ENCODE measurements at regions not wholly inside any gene's neighbourhood (a gene's known extent, or its start where the extent isn't known, plus 50 kb on each side); places are given as distances from the start of the nearest gene placed in this dataset.

- 4% methylated on average over 2 of the region's 2 CpGs for WGBS (ENCODE audit: low lambda C conversion rate)
- Histone ChIP-seq H3K79me2 (ENCODE audit: insufficient read depth) (no peaks in the 10 kb centered on the region), H3K4me3 (ENCODE audit: low read depth in 2 of 2, low read length in 1 of 2) (no peak overlapping the region), H3K27ac (ENCODE audit: low read depth in 2 of 2, low read length in 1 of 2) (no peak overlapping the region), H3F3A (replicated peaks; ENCODE audit: insufficient read depth) (no peaks in the 10 kb centered on the region), H2AFZ (ENCODE audit: low read depth) (no peak overlapping the region), H3K9me3 (no peaks in the 10 kb centered on the region), H3K27me3 (ENCODE audit: insufficient read depth) (no peaks in the 10 kb centered on the region), H4K20me1 (ENCODE audit: insufficient read depth) (no peaks in the 10 kb centered on the region), H3K36me3 (replicated peaks in 1 of 2; ENCODE audit: control insufficient read depth in 1 of 2, insufficient read depth in 2 of 2, low read length in 1 of 2) (no peaks in the 10 kb centered on the region), H3K9me2 (no peaks in the 10 kb centered on the region), H3K9ac (no peak overlapping the region), H3K4me2 (no peak overlapping the region), H3K4me1 (ENCODE audit: control insufficient read depth in 1 of 2, insufficient read depth in 2 of 2, low read depth in 1 of 2, low read length in 1 of 2) (no peaks in the 10 kb centered on the region)
- no peak for TF ChIP-seq CTCF (IDR thresholded peaks at IDR 0.05)
- POLR2A ChIA-PET, result no interaction called here
- CTCF ChIA-PET, result no interaction called here
- DNase-seq, result no peak
These were observed 241.8 kb downstream of the FSCB start for GRCh38 chr14:44265246-44265645.

GRCh38 chr14:44215660-44216059 is 291.4 kb downstream of the FSCB start:
- Histone ChIP-seq H3K27me3 (ENCODE audit: insufficient read depth) (no peaks in the 10 kb centered on the region), H3K9me3 (no peaks in the 10 kb centered on the region), H3K27ac (ENCODE audit: low read depth in 2 of 2, low read length in 1 of 2) (no peak overlapping the region), H2AFZ (ENCODE audit: low read depth) (no peak overlapping the region), H3K4me1 (ENCODE audit: control insufficient read depth in 1 of 2, insufficient read depth in 2 of 2, low read depth in 1 of 2, low read length in 1 of 2) (no peaks in the 10 kb centered on the region), H4K20me1 (ENCODE audit: insufficient read depth) (no peaks in the 10 kb centered on the region), H3K4me3 (ENCODE audit: low read depth in 2 of 2, low read length in 1 of 2) (no peak overlapping the region), H3K36me3 (replicated peaks in 1 of 2; ENCODE audit: control insufficient read depth in 1 of 2, insufficient read depth in 2 of 2, low read length in 1 of 2) (no peaks in the 10 kb centered on the region), H3F3A (replicated peaks; ENCODE audit: insufficient read depth) (no peaks in the 10 kb centered on the region), H3K9me2 (no peaks in the 10 kb centered on the region), H3K9ac (no peak overlapping the region), H3K4me2 (no peak overlapping the region), H3K79me2 (ENCODE audit: insufficient read depth) (no peaks in the 10 kb centered on the region)
- ChIA-PET POLR2A (no interaction called here), CTCF (no interaction called here)
- no peak for TF ChIP-seq POLR2AphosphoS5 (IDR thresholded peaks at IDR 0.05; ENCODE audit: low read depth, low read length)
- TF ChIP-seq CHD2 (IDR thresholded peaks at IDR 0.05; ENCODE audit: low read length, partially characterized antibody), result no peak
- no peak for TF ChIP-seq JUND (IDR thresholded peaks at IDR 0.05)
- TF ChIP-seq MEF2A (IDR thresholded peaks at IDR 0.05; ENCODE audit: borderline replicate concordance, low read depth), result no peak
- TF ChIP-seq MAX (IDR thresholded peaks at IDR 0.05; ENCODE audit: low read depth), result no peak
- TF ChIP-seq GABPA (IDR thresholded peaks at IDR 0.05; ENCODE audit: low read depth), result no peak
- no peak for TF ChIP-seq YY1 (IDR thresholded peaks at IDR 0.05; ENCODE audit: low read depth)
- TF ChIP-seq RAD21 (IDR thresholded peaks at IDR 0.05; ENCODE audit: low read length), result no peak
- TF ChIP-seq TCF12 (IDR thresholded peaks at IDR 0.05), result no peak
- no peak for TF ChIP-seq RXRA (IDR thresholded peaks at IDR 0.05; ENCODE audit: borderline replicate concordance, low read depth)
- DNase-seq, result no peak

GRCh38 chr14:44211718-44212117 is 295.4 kb downstream of the FSCB start:
- Histone ChIP-seq H4K20me1 (ENCODE audit: insufficient read depth) (no peaks in the 10 kb centered on the region), H2AFZ (ENCODE audit: low read depth) (no peak overlapping the region), H3K4me2 (no peak overlapping the region), H3K9ac (no peak overlapping the region), H3F3A (replicated peaks; ENCODE audit: insufficient read depth) (no peaks in the 10 kb centered on the region), H3K4me1 (ENCODE audit: control insufficient read depth in 1 of 2, insufficient read depth in 2 of 2, low read depth in 1 of 2, low read length in 1 of 2) (no peaks in the 10 kb centered on the region), H3K27ac (ENCODE audit: low read depth in 2 of 2, low read length in 1 of 2) (no peak overlapping the region), H3K27me3 (ENCODE audit: insufficient read depth) (no peaks in the 10 kb centered on the region), H3K36me3 (replicated peaks in 1 of 2; ENCODE audit: control insufficient read depth in 1 of 2, insufficient read depth in 2 of 2, low read length in 1 of 2) (no peaks in the 10 kb centered on the region), H3K9me3 (no peaks in the 10 kb centered on the region), H3K79me2 (ENCODE audit: insufficient read depth) (no peaks in the 10 kb centered on the region), H3K4me3 (ENCODE audit: low read depth in 2 of 2, low read length in 1 of 2) (no peak overlapping the region), H3K9me2 (no peaks in the 10 kb centered on the region)
- ChIA-PET CTCF (no interaction called here), POLR2A (no interaction called here)
- 31% methylated on average over 2 of the region's 2 CpGs for WGBS (ENCODE audit: low lambda C conversion rate)
- DNase-seq, result no peak
- TF ChIP-seq SMC3 (IDR thresholded peaks at IDR 0.05; ENCODE audit: low read depth, low read length), result no peak
- TF ChIP-seq ZBTB33 (IDR thresholded peaks at IDR 0.05; ENCODE audit: borderline replicate concordance, low read depth), result no peak
- no peak for TF ChIP-seq IRF3 (IDR thresholded peaks at IDR 0.05; ENCODE audit: low read depth, low read length)
- TF ChIP-seq USF2 (IDR thresholded peaks at IDR 0.05; ENCODE audit: borderline replicate concordance, low read depth, low read length), result no peak
- no peak for TF ChIP-seq RFX5 (IDR thresholded peaks at IDR 0.05; ENCODE audit: low read length)
- no peak for TF ChIP-seq FOXJ3 (CRISPR knock-in tag; IDR thresholded peaks at IDR 0.05)

Measured in SK-N-SH (cell line).